GM21381 (cell line): ENCODE measurements at regions not wholly inside any gene's neighbourhood (a gene's known extent, or its start where the extent isn't known, plus 50 kb on each side); places are given as distances from the start of the nearest gene placed in this dataset.

Source experiments
- ATAC-seq: cut with Tn5 transposase; IDR thresholded peaks from one replicate; pipeline ENCODE4 v1.9.1; 2021; ENCODE audit warnings: mild to moderate bottlenecking, moderate library complexity; ENCODE audit not compliant: unreplicated experiment

- ATAC-seq = no peak
These were observed 51.3 kb upstream of the CNKSR3 start for GRCh38 chr6:154561750-154562149.

DNA sequence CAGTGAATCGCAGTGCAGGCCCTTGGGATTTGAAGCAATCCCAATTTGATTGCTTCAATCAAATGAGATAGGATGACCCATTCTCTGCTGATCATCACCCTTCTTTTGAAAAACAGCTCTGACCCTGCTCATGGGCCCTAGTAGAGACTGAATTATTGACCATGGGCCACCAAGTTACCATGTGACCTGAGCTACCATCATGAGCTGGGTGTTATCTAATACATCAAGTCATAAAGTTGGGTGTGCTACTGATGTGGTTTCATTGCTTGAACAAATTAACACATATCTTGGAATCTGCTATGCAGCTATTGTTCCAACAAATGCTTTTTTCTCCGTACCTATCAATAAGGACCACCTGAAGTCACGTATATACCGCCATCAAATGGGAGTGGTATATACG, 54.8 kb upstream of the CNKSR3 start:
- no peak for ATAC-seq

- ATAC-seq = no peak
These were observed 56.4 kb upstream of the CNKSR3 start for GRCh38 chr6:154566866-154567265.

- no peak for ATAC-seq
These were observed 57.3 kb upstream of the CNKSR3 start for GRCh38 chr6:154567695-154568220.

DNA sequence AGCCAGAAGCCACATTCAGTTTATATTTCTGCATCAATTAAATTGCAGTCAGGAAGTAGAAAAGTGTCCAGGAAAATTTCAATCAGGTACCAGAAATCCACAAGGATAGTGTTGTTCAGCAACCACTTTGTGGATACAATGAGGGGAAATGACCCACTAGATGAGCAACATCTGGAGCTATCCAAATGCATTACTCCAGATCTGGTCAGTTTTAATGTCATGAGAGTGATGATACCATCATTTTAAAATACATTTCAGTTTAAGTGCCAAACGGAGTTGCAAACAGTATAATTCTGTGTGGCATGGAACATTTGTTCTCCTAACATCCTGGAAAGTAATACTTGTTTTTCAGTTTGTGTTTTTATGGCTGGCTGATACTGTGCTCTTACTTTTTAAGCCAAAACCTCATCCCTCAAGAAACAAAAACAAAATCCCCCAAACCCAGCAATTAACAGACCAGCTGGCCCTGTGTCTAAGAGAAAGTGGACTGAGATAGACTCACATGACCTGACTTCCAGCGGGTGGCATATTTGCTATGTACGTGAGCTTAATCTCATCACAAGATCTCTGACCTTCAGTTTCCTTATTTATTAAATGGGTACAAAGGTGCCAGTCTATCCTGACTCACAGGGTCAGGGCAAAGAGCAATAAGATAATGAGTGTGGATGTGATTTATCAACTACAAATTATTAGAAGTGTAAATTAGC, 58.8 kb upstream of the CNKSR3 start:
- ATAC-seq = no peak

- ATAC-seq = no peak
These were observed 60.0 kb upstream of the CNKSR3 start for GRCh38 chr6:154570505-154570904.

DNA sequence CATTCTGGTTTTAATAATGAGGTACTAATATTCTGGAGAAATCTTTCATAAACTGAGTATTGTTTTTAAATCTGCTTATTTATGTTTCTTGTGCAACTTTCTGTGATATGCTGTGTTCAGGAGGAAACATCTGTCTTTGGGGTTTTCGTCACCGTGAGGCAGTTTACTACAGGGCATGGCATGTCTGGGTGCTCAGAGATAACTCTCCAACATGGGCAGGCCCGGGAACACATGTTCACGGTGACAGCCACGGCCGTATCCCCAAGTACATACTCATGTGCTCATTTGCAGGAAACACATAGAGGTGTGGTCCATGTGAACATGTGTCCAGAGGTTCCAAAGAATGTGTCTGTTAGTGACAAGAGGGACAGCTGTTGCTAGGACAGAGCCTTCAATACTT, 62.1 kb upstream of the CNKSR3 start:
- no peak for ATAC-seq

DNA sequence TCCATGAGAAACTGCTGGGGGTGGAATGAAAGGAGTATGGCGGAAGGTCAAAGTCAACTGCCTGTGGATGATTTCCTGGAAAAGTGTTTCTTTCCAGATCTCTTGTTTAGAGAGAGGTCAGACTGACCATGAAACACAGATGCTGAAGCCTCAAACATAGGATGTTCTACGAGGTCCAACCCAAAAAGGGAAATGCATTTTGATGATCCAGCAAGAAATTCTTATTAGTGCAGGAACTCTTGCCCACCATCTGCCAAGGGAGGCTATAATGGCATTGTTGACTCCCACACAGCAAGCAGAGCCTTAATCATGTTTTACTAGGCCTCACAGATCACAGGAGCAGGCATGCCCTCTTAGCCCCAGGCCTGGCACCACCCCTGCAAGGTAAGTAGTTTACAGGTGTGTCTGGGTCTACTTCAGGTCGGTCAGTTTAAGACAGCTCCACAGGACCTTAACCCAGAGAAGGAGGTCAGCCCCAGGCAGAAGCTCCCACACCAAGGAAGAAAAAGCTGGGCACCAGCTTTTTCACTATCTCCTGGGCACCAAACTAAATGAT, 67.6 kb upstream of the CNKSR3 start:
- ATAC-seq = no peak

GRCh38 chr6:154579046-154579445, 68.6 kb upstream of the CNKSR3 start:
- no peak for ATAC-seq

GRCh38 chr6:154579485-154579884, 69.0 kb upstream of the CNKSR3 start:
- ATAC-seq = no peak

GRCh38 chr6:154580397-154581135, 70.1 kb upstream of the CNKSR3 start:
- no peak for ATAC-seq

DNA sequence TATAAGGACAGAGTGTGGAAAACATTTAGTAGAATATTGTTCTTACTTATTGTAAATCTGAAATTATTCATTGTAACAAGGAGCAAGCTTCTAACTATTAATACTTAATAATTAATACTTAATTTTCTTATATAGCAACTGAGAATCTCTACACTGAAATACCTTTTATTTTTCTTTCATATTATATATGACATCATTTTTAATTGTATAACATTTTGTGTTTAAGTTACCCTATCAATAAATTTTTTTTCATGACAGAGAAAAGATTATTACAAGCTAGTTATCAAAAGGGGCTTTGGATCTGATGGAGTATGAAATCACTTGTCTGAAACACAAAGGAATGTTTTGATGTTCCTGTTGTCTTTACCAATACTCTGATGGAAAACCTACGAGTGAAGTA, 72.2 kb upstream of the CNKSR3 start:
- no peak for ATAC-seq

- no peak for ATAC-seq
These were observed 73.2 kb upstream of the CNKSR3 start for GRCh38 chr6:154583546-154584188.

- no peak for ATAC-seq
These were observed 80.3 kb upstream of the CNKSR3 start for GRCh38 chr6:154590756-154591155.

DNA sequence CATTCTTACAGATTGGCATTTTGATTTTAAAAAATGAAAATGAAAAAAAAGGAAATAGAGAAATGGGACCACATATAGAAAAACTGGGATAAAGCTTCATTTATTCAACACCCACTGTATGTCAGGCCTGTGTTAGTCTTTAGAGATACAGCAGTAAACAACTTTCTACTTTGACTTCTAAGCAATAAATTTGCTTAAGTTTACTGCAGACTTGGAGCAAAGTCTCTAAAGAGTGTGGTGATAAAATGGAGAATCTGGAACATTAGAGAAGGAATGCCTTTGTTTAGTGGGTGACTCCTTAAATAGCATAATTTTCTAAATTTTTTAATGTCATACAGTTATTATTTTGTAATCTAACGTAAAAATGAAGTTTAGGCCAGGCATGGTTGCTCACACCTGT, 80.7 kb upstream of the CNKSR3 start:
- no peak for ATAC-seq

DNA sequence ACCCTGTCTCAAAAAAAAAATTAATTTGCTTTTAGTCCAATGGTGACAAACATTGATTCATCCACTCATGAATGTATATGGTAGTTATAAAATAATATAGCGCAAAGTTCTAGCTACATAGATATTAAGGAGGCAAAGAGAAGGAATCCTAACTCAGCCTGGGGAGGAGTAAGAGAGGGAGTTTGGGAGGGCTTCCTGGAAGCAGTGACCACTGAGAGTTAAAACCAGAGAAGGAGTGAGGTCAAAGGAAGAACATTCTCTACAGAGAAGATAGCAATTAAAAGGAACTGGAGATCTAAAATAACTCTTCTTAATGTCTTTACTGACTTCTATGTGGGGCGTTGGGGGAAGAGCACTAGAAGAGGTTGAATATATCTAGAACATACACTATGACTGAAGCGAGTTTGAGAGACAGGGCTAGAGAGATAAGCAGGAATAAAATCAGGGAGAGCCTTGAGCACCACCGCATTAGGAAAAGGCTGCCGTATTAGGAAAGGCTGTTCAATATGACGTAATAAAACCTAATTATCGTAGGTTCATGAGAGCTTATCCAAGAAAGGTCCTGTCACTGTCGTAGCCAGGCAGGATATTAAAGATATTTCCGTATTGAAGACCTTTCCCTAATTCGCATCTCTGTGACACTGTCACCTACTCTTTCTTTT, 81.8 kb upstream of the CNKSR3 start:
- ATAC-seq = no peak

GRCh38 chr6:154593122-154593521, 82.6 kb upstream of the CNKSR3 start:
- ATAC-seq = no peak

DNA sequence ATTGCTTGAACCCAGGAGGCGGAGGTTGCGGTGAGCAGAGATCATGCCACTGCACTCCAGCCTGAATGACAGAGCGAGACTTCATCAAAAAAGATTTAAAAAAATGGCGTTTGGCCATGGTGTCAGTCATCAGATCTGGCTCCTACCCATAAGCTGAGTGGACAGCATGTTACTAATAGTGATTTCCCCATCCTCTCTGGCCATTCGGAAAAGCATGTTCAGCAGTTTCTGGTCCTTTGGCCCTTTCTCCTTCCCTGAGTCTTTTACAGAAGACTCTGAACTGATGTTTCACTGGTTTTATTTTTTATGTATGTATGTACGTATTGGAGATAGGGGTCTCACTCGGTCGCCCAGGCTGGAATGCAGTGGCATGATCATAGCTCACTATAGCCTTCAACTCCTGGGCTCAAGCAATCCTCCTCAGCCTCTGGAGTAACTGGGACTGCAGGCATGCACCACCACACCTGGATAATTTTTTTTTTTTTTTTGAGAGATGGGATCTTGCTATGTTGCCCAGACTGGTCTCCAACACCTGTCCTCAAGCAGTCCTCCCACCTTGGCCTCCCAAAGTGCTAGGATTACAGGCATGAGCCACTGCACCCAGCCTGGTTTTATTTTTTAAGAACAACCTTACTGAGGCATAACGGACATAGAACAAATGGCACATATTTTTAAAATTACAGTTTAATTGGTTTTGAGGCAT, 84.2 kb upstream of the CNKSR3 start:
- ATAC-seq = no peak

GRCh38 chr6:154595538-154595937, 85.1 kb upstream of the CNKSR3 start:
- ATAC-seq = no peak

- no peak for ATAC-seq
These were observed 85.5 kb upstream of the CNKSR3 start for GRCh38 chr6:154596009-154596408.
